Uterus (tissue), 2 donors: ENCODE measurements at regions not wholly inside any gene's neighbourhood (a gene's known extent, or its start where the extent isn't known, plus 50 kb on each side); places are given as distances from the start of the nearest gene placed in this dataset.

Experiments used
- POLR2A ChIP-seq, 2 donors: fragments of 450-650 bp; IDR thresholded peaks; one replicate each; pipeline ENCODE4 v1.6.1; 2016; ENCODE audit warnings: antibody characterized with exemption in 2 of 2, mild to moderate bottlenecking in 1 of 2, moderate library complexity in 1 of 2
- TF ChIP-seq, protein P1 (sequence below), 4 experiments: fragments of 200-600 bp in 2 of 4; fragments of 450-650 bp in 2 of 4; sonication (generic) in 2 of 4; IDR thresholded peaks; one replicate each; pipeline ENCODE4 v1.5.1; 2016 to 2019; ENCODE audit warnings: antibody characterized with exemption in 4 of 4, mild to moderate bottlenecking in 2 of 4, moderate library complexity in 1 of 4

DNA sequence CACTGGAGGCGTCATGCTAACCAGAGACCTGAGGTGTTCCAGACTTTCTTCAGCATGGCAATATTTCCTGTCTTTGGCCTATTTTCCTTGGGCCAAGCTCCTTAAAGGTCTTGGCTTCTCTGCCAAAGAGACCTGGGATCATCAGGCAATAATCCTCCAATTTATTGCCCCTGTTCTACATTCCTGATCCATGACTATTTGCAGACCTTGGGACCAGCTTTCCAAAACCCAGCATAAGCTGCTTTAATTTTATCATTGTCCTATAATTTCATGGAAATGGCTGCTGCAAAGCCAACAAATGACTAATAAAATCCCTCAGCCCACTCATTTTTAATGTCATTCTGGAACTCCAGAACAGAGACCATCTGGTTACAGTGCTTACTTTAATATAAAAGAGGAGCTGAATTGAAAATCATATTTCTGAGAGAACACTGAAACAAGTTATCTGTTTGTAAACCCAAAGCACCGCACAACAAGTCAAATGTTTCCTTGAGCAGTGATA lies 166.9 kb upstream of the BTG1 start:
- TF ChIP-seq, protein P1, sequence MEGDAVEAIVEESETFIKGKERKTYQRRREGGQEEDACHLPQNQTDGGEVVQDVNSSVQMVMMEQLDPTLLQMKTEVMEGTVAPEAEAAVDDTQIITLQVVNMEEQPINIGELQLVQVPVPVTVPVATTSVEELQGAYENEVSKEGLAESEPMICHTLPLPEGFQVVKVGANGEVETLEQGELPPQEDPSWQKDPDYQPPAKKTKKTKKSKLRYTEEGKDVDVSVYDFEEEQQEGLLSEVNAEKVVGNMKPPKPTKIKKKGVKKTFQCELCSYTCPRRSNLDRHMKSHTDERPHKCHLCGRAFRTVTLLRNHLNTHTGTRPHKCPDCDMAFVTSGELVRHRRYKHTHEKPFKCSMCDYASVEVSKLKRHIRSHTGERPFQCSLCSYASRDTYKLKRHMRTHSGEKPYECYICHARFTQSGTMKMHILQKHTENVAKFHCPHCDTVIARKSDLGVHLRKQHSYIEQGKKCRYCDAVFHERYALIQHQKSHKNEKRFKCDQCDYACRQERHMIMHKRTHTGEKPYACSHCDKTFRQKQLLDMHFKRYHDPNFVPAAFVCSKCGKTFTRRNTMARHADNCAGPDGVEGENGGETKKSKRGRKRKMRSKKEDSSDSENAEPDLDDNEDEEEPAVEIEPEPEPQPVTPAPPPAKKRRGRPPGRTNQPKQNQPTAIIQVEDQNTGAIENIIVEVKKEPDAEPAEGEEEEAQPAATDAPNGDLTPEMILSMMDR (IDR thresholded peaks at IDR 0.05), result no peak
- no peak for TF ChIP-seq POLR2A (IDR thresholded peaks at IDR 0.05)
